A549 (cell line): ENCODE measurements at regions not wholly inside any gene's neighbourhood (a gene's known extent, or its start where the extent isn't known, plus 50 kb on each side); places are given as distances from the start of the nearest gene placed in this dataset.

Experiments used
- ATAC-seq, 2 experiments: fragments of 200-7000 bp in 1 of 2; fragments of >200 bp in 1 of 2; cut with Nextera tagmentation in 1 of 2; cut with Tn5 transposase in 1 of 2; 3 replicates each; pipeline versions ENCODE4 v1.8.0 to v1.9.1; 2018 to 2020; ENCODE audit warnings: mild to moderate bottlenecking in 1 of 2, moderate library complexity in 1 of 2
- CTCF ChIA-PET: fragments of 300-600 bp; sonication (Branson Sonifier 250); formaldehyde crosslinking; extraction: SDS; loops from one replicate; lab custom pipeline; 2021; ENCODE audit warnings: antibody characterized with exemption, inconsistent platforms; lab: Yijun Ruan, JAX
- POLR2A ChIA-PET: fragments of 350-600 bp; formaldehyde crosslinking; extraction: SDS; loops from one replicate; lab custom pipeline; 2021; ENCODE audit warnings: antibody characterized with exemption, inconsistent platforms; lab: Yijun Ruan, JAX
- DNase-seq, 2 experiments: peaks; one replicate each; pipeline versions ENCODE4 v3.0.0 to v3.0.0-alpha.2; 2011 to 2016; ENCODE audit warnings: low read depth in 1 of 2, low spot score in 1 of 2
- FAIRE-seq: peaks from 2 replicates; lab custom pipeline; 2011; peaks lifted over from hg19 to GRCh38; lab: Jason Lieb, UNC
- H3K27ac ChIP-seq, 2 experiments: fragments of >200 bp; sonication (Bioruptor Twin); formaldehyde crosslinking; 3 replicates each; pipeline ENCODE4 v1.5.1; 2016 to 2017
- H3K4me1 ChIP-seq: fragments of >200 bp; sonication (Bioruptor Twin); formaldehyde crosslinking; 3 replicates; pipeline ENCODE4 v1.6.1; 2016
- H3K4me2 ChIP-seq: fragments of >200 bp; sonication (Bioruptor Twin); formaldehyde crosslinking; 3 replicates; pipeline ENCODE4 v1.6.1; 2016
- H3K4me3 ChIP-seq: fragments of >200 bp; sonication (Bioruptor Twin); formaldehyde crosslinking; 3 replicates; pipeline ENCODE4 v1.5.1; 2016
- H3K9me3 ChIP-seq: fragments of >200 bp; sonication (Bioruptor Twin); formaldehyde crosslinking; 3 replicates; pipeline ENCODE4 v1.6.1; 2016
- BHLHE40 ChIP-seq: IDR thresholded peaks from 2 replicates; pipeline ENCODE4 v1.6.1; 2012; ENCODE audit warnings: low read depth, low read length, inconsistent platforms
- CEBPB ChIP-seq, 2 experiments: fragments of >200 bp in 1 of 2; sonication (Bioruptor Twin) in 1 of 2; formaldehyde crosslinking in 1 of 2; IDR thresholded peaks; 2 replicates each; pipeline ENCODE4 v1.6.1; 2012 to 2016
- EHMT2 ChIP-seq: fragments of 200-600 bp; sonication (generic); IDR thresholded peaks from 2 replicates; pipeline ENCODE4 v1.6.1; 2016; ENCODE audit warnings: antibody characterized with exemption, low read depth, mild to moderate bottlenecking, moderate library complexity
- FOXS1 ChIP-seq: fragments of 250-450 bp; sonication (Bioruptor Pico); IDR thresholded peaks from 2 replicates; pipeline ENCODE4 v1.5.0; 2020; ENCODE audit warnings: mild to moderate bottlenecking, moderate library complexity
- HEYL ChIP-seq: fragments of 250-450 bp; sonication (Bioruptor Pico); IDR thresholded peaks from 2 replicates; pipeline ENCODE4 v1.8.0; 2021; ENCODE audit warnings: mild to moderate bottlenecking, moderate library complexity
- HOXB5 ChIP-seq: fragments of 250-450 bp; sonication (Bioruptor Pico); IDR thresholded peaks from 2 replicates; pipeline ENCODE4 v1.5.0; 2020; ENCODE audit warnings: mild to moderate bottlenecking, moderate library complexity
- KDM5A ChIP-seq: fragments of 200-600 bp; sonication (generic); IDR thresholded peaks from 2 replicates; pipeline ENCODE4 v1.6.1; 2016; ENCODE audit warnings: antibody characterized with exemption, mild to moderate bottlenecking
- MYC ChIP-seq: IDR thresholded peaks from 2 replicates; pipeline ENCODE4 v1.6.1; 2012; ENCODE audit warnings: mild to moderate bottlenecking, inconsistent platforms, low read length, improper control_type of control experiment, borderline replicate concordance
- NPAS2 ChIP-seq: fragments of 250-450 bp; sonication (Bioruptor Pico); IDR thresholded peaks from 2 replicates; pipeline ENCODE4 v1.8.0; 2022; ENCODE audit warnings: mild to moderate bottlenecking, moderate library complexity, borderline replicate concordance
- RAD21 ChIP-seq, 2 experiments: fragments of >200 bp in 1 of 2; sonication (Bioruptor Twin) in 1 of 2; formaldehyde crosslinking in 1 of 2; IDR thresholded peaks in 1 of 2; conservative IDR thresholded peaks in 1 of 2; 2 replicates in 1 of 2; 3 replicates in 1 of 2; pipeline ENCODE4 v1.6.1; 2012 to 2018; ENCODE audit warnings: inconsistent platforms in 1 of 2
- RARB ChIP-seq: fragments of 250-450 bp; sonication (Bioruptor Pico); IDR thresholded peaks from 2 replicates; pipeline ENCODE4 v1.8.0; 2021; ENCODE audit warnings: mild to moderate bottlenecking, moderate library complexity
- ZFP36 ChIP-seq: fragments of 450-650 bp; IDR thresholded peaks from 2 replicates; pipeline ENCODE4 v1.6.1; 2014; ENCODE audit warnings: borderline replicate concordance; ENCODE audit not compliant: partially characterized antibody
- ZNF302 ChIP-seq: fragments of 250-450 bp; sonication (Bioruptor Pico); IDR thresholded peaks from 2 replicates; pipeline ENCODE4 v1.9.0; 2021; ENCODE audit warnings: inconsistent platforms, mild to moderate bottlenecking, moderate library complexity
- WGBS: methylation state at CpG from one replicate; pipeline ENCODE4 v1.1.6; 2017; ENCODE audit errors: missing lambda C conversion rate; 5-methylcytosine and 5-hydroxymethylcytosine counted together
- TF ChIP-seq, protein P1 (sequence below): fragments of >200 bp; sonication (Bioruptor Twin); formaldehyde crosslinking; IDR thresholded peaks from 3 replicates; pipeline ENCODE4 v1.6.1; 2016
- TF ChIP-seq, protein P2 (sequence below): fragments of >200 bp; sonication (Bioruptor Twin); formaldehyde crosslinking; IDR thresholded peaks from 2 replicates; pipeline ENCODE4 v1.6.1; 2016
- TF ChIP-seq, protein P3 (sequence below): IDR thresholded peaks from 2 replicates; pipeline ENCODE4 v1.6.1; 2012; ENCODE audit warnings: low read depth, borderline replicate concordance

DNA sequence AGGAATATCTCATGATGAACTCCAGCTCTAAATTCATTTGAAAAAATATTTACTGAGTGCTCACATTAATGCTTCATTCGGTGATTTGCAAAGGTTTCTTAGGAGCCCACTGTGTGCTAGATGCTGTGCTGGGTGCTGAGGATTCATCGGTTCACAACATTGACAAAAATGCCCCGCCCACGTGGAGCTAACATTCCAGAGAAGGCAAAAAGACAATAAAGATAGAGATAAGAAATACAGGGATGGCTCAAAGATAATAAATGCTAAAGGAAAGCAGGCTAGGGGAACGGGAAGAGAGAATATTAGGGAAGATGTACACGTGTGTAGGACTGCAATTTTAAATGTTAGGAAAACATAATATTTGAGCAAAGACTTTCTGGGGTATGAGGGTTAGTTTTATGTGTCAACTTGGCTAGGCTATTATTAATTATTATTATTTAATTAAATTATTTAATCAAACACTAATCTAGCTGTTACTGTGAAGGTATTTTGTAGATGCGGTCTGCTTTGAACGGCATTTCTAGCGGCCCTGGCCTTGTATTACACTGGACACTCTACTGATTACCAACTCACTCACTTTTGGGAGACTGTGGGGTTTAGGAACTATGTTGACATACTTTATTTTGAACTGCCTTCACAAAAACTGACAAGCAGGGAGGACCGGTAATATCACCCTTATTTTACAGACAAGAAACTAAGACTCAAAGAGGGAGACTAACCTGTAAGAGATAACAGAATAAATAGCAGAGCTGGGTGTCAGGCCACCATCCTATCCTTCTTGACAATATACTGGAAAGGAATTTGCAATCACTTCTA, 61.9 kb upstream of the IRF2 start:
- peaks cover 8% of the 10 kb centered on the region; the same call in 1 of the 3 replicates for H3K4me1 ChIP-seq
- ChIA-PET POLR2A (interaction anchor here (1.9 to 2.6 kb wide), 3 partner anchors 61 to 272 kb away, joined by 7 to 25 read pairs (median 22); partner anchors contain the start of gene IRF2), CTCF (interaction anchor here (1.4 to 5.1 kb wide), 3 partner anchors 24 to 271 kb away, joined by 3 to 57 read pairs (median 5); no protein-coding TSS in a partner anchor)
- peak overlapping the region; percentile 90 to 93 for H3K27ac ChIP-seq
- no peak for DNase-seq
- peak overlapping the region; percentile 87 for H3K4me2 ChIP-seq
- no peaks in the 10 kb centered on the region for H3K9me3 ChIP-seq
- FAIRE-seq = no peak
- WGBS = 52% methylated on average over 10 of the region's 10 CpGs
- peak overlapping the region; percentile 71 for H3K4me3 ChIP-seq
- TF ChIP-seq FOXS1 (CRISPR knock-in tag) (no peak), NPAS2 (CRISPR knock-in tag) (no peak), RARB (no peak), HOXB5 (CRISPR knock-in tag) (no peak), ZNF302 (CRISPR knock-in tag) (no peak)
- TF ChIP-seq, protein P1, sequence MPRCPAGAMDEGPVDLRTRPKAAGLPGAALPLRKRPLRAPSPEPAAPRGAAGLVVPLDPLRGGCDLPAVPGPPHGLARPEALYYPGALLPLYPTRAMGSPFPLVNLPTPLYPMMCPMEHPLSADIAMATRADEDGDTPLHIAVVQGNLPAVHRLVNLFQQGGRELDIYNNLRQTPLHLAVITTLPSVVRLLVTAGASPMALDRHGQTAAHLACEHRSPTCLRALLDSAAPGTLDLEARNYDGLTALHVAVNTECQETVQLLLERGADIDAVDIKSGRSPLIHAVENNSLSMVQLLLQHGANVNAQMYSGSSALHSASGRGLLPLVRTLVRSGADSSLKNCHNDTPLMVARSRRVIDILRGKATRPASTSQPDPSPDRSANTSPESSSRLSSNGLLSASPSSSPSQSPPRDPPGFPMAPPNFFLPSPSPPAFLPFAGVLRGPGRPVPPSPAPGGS = no peak
- ATAC-seq = no peak

DNA sequence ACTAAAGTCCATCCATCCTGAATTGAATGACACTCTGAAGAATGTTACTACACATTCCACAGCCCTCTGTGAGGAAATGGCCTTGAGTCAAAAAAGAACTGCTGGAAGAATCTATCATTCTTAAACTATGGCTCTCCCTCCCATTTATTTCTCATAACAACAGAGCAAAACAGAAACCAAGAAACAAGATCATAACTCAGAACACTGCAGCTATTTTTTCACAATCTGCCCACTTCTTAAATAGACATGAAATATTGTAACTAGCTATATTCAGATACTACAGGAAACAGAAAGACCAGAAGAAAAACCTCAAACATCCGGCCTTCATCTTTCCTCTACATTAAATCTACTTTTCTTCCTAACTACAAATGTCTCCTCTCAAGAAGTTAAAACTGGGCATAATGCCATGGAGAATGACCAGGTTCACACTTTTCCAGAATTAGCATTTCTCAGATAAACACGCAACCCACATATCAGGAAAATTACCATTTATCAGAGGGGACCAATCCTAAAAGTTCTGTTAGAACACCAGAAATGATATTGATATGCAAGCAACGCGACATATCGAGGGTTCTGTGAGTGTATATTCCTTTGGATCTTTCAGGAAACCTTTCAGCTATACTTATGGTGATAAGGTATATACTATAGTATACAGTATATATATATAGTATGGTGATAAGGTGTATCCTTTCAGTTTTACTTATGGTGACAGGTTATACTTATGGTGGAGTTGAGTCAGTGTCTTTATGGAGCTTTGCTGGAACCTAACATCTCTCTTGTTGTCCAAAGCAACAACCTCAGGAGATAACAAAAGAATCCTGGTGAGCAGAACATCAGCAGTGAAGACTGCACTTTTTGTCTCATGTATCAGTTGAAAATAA, 60.4 kb upstream of the IRF2 start:
- Histone ChIP-seq H3K4me2 (no peak overlapping the region), H3K4me3 (no peak overlapping the region), H3K9me3 (no peaks in the 10 kb centered on the region)
- 96% methylated on average over 5 of the region's 5 CpGs for WGBS
- no peak for DNase-seq
- no peak for ATAC-seq
- POLR2A ChIA-PET = no interaction called here
- no peak for FAIRE-seq
- CTCF ChIA-PET = interaction anchor here (0.6 to 5.1 kb wide), 4 partner anchors 23 to 269 kb away, joined by 3 to 57 read pairs (median 4); no protein-coding TSS in a partner anchor
- TF ChIP-seq EHMT2 (no peak), KDM5A (no peak), RARB (no peak), FOXS1 (CRISPR knock-in tag) (no peak), ZFP36 (no peak), HEYL (CRISPR knock-in tag) (no peak), BHLHE40 (no peak), CEBPB (IDR thresholded peaks at IDR 0.05) (no peak), HOXB5 (CRISPR knock-in tag) (no peak), MYC (no peak)
- TF ChIP-seq, protein P2, sequence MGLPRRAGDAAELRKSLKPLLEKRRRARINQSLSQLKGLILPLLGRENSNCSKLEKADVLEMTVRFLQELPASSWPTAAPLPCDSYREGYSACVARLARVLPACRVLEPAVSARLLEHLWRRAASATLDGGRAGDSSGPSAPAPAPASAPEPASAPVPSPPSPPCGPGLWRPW = no peak
- TF ChIP-seq, all 56 proteins: peak for 0
- Histone ChIP-seq H3K4me1 (peaks cover 8% of the 10 kb centered on the region; the same call in 1 of the 3 replicates), H3K27ac (no peak overlapping the region)

DNA sequence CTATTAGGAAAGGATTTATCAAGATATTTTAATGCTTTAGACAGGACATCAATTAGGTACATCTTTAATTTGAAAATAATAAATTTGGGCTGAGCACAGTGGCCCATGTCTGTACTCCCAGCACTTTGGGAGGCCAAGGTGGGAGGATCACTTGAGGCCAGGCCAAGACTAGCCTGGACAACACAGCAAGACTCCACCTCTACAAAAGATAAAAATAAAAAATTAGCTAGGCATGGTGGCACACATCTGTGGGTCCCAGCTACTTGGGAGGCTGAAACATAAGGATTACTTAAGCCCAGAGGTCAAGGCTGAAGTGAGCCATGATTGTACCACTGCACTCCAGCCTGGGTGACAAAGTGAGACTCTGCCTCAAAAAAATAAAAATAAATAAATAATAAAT, 59.6 kb upstream of the IRF2 start:
- no peak for FAIRE-seq

More for the DNA sequence above, 59.6 kb upstream of the IRF2 start:
- no peak overlapping the region for H3K27ac ChIP-seq
- TF ChIP-seq, protein P3, sequence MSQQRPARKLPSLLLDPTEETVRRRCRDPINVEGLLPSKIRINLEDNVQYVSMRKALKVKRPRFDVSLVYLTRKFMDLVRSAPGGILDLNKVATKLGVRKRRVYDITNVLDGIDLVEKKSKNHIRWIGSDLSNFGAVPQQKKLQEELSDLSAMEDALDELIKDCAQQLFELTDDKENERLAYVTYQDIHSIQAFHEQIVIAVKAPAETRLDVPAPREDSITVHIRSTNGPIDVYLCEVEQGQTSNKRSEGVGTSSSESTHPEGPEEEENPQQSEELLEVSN = no peak
- TF ChIP-seq RAD21 (conservative IDR thresholded peaks at IDR 0.05 in 1 of 2, IDR thresholded peaks at IDR 0.05 in 1 of 2) = no peak
- TF ChIP-seq, all 56 proteins: peak for 0
- Histone ChIP-seq H3K4me2 (no peak overlapping the region), H3K9me3 (no peaks in the 10 kb centered on the region), H3K4me3 (no peak overlapping the region), H3K4me1 (peaks cover 8% of the 10 kb centered on the region; the same call in 1 of the 3 replicates)
- POLR2A ChIA-PET = no interaction called here
- ATAC-seq (no peak), DNase-seq (no peak)
- CTCF ChIA-PET = interaction anchor here (5.1 kb wide), 1 partner anchor 269 kb away, joined by 57 read pairs; no protein-coding TSS in a partner anchor
